ENCODE measurements at regions not wholly inside any gene's neighbourhood (a gene's known extent, or its start where the extent isn't known, plus 50 kb on each side); places are given as distances from the start of the nearest gene placed in this dataset.
A peak's percentile ranks its signal among the peaks of the same experiment; 100 is the strongest.

DNA sequence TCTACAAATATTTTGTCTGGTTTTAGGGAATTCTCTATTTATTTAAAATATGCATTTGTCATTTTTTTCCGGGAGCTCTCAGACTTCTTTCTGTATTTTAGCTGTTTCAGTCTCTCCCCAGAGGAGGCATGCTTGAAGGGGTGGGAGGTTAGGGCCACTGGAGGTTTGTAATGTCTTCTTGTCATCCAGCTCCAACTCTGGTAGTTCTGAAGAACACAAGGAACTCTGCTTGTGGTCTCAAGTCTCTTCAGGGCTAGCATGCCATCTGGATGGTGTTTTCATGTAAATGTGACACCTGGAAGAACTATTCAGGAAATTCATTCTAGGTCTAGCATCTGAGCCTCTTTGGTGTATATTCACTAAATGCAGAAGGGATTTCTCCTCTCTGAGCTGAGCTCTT is 518.4 kb upstream of the DCC start:
- DNase-seq, result no peak
- no peak for TF ChIP-seq GATA1 (IDR thresholded peaks at IDR 0.05; ENCODE audit: low read depth, low read length)
- TF ChIP-seq POLR2A (IDR thresholded peaks at IDR 0.05; ENCODE audit: low read length), result no peak

DNA sequence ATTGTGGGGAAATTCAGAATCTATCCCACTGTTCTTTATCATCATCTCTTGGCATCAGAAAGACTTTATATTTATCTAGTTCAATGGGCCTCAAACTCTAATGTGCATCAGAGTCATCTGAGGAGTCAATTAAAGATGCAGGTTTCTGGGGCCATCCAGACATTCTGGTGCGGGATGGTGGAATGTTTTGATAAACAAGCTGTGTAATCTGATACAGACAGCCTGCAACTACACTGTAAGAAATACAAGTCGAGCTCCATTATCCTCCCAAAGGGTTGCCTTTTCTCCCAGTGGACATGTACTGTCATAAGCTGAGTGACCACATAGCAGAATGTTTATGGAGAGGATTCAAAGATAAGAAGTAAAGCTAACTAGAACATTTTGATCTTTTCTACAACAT is 515.3 kb upstream of the DCC start:
- DNase-seq, result no peak

DNA sequence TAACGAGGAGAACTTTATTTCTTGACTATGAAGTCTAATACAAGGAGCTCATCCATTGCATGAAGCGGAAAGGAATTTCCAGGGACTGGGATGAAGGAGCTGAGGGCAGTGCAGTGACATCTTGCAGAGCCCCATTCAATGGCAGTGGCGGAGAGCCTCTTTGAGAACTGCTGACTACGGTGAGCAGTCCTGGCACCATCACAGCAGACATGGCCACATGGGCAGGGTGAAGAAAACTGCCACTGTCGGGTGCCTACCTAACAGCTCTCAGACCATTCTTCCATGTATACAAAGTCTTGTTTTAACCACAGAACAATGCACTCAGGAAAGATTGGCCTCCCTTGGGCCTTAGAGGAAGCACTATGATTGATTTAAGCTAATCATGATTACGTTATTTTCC is 506.1 kb upstream of the DCC start:
- no peak for TF ChIP-seq POLR2A (IDR thresholded peaks at IDR 0.05; ENCODE audit: low read length)
- TF ChIP-seq GATA1 (IDR thresholded peaks at IDR 0.05; ENCODE audit: low read depth, low read length), result no peak
- DNase-seq, result no peak

More for the DNA sequence above, 515.3 kb upstream of the DCC start:
- TF ChIP-seq GATA1 (IDR thresholded peaks at IDR 0.05; ENCODE audit: low read depth, low read length) (no peak), POLR2A (IDR thresholded peaks at IDR 0.05; ENCODE audit: low read length) (no peak)

DNA sequence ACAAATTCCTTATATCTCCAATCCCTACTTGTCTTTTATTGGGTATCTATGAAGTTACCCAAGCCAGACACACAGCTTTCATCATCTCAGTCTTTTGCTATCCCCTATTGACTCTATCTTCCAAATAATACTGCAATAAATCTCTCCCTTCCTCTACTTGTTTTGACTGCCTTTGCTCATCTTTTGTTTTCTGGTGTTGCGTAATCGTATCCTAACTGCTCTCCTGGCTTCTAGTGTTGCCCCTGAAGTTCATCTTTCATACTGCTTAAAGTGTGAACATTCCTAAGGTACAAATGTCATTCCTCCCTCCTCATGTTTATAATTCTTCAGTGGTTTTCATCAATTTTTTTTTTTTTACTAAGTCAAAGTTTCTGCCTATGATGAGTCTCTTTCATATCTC is 491.3 kb upstream of the DCC start:
- no peak for TF ChIP-seq GATA1 (IDR thresholded peaks at IDR 0.05; ENCODE audit: low read depth, low read length)
- no peak for TF ChIP-seq POLR2A (IDR thresholded peaks at IDR 0.05; ENCODE audit: low read length)
- no peak for DNase-seq

DNA sequence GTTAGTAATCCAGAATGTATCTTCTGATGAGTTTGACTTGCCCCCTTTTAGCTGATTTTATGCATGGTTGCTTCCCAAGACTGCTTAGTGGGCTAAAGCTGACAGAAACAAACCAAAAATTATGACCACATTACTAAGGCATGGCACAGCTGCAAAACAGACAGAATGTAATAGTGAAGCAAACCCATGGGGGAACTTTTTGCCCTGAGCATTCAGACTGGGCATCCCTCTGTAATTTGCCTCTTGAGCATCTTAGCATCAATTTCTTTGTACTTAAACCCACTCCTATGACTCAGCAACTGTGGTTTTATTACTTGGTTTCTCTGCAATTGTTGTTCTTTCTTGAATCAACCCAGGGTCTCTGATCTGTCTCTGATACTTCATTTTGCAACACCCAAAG is 487.3 kb upstream of the DCC start:
- no peak for TF ChIP-seq POLR2A (IDR thresholded peaks at IDR 0.05; ENCODE audit: low read length)
- TF ChIP-seq GATA1 (IDR thresholded peaks at IDR 0.05; ENCODE audit: low read depth, low read length), result no peak
- no peak for DNase-seq

DNA sequence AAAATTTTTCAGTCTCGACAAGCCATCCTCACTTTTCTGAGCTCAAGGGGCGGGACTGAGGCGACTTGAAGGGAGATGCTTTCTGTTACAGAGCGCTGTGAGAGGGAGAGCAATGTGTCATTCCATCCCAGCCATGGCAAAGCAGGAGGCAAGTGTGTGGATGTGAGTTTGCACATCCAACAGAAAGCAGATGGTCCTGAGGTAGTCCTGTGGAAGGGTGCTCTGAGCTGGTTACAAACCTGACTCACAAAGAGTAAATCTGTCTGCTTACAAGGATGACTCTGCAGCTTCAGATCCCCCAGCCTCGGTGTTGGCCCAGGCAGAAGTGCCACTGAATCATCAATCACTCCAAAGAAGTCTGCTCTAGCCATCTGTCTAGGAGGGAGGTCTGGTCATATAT is 482.0 kb upstream of the DCC start:
- no peak for DNase-seq
- TF ChIP-seq GATA1 (IDR thresholded peaks at IDR 0.05; ENCODE audit: low read depth, low read length) (no peak), POLR2A (IDR thresholded peaks at IDR 0.05; ENCODE audit: low read length) (no peak)

DNA sequence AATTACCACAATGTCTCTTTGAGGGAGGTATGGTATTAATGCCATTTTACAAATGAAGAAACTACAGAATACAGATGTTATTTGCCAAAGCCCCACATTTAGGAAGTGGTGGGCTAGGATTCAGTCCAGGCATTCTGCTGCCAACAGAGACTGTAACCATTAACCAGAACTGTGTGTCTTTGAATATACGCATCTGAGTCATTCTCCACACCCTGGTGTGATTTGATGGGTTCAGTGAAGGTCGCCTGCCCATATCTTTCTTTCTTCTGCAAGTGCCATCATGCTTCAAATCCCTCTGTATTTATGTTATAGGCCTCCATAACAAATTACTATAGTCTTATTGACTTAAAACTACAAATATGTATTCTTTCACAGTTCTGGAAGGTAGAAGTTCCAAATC is 479.0 kb upstream of the DCC start:
- TF ChIP-seq GATA1 (IDR thresholded peaks at IDR 0.05; ENCODE audit: low read depth, low read length) (no peak), POLR2A (IDR thresholded peaks at IDR 0.05; ENCODE audit: low read length) (no peak)
- DNase-seq, result no peak

DNA sequence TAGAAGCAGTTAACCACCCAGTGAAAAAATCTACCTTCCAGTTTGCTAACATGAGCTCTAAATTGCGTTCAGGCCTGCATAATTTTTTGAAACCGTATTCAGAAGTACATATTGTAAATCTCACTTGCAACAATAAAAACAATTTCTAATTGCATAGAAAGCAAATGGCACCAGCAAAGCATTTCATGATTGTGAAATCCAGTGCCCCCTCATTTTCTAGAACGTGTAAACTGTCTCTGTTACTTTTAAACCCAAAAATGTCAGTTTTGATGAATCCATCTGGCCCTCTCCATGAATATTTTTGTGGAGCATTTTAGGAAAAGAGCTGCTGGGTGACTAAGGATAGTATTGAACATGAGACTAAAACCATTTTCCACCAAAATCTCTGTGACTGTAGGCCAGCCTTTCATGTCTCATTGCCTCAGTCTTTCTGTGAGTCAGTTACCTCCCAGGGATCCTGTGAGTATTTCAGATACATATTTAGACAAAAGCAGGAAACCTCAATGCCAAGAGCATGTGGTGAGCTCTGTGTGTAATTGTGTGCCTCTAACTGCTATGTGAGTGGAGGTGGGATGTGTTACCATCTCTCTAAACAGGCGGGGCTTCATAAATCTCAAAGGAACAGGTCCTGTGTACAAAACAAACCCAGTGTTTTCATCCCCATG is 477.8 kb upstream of the DCC start:
- no peak for TF ChIP-seq POLR2A (IDR thresholded peaks at IDR 0.05; ENCODE audit: low read length)
- TF ChIP-seq GATA1 (IDR thresholded peaks at IDR 0.05; ENCODE audit: low read depth, low read length), result no peak

DNA sequence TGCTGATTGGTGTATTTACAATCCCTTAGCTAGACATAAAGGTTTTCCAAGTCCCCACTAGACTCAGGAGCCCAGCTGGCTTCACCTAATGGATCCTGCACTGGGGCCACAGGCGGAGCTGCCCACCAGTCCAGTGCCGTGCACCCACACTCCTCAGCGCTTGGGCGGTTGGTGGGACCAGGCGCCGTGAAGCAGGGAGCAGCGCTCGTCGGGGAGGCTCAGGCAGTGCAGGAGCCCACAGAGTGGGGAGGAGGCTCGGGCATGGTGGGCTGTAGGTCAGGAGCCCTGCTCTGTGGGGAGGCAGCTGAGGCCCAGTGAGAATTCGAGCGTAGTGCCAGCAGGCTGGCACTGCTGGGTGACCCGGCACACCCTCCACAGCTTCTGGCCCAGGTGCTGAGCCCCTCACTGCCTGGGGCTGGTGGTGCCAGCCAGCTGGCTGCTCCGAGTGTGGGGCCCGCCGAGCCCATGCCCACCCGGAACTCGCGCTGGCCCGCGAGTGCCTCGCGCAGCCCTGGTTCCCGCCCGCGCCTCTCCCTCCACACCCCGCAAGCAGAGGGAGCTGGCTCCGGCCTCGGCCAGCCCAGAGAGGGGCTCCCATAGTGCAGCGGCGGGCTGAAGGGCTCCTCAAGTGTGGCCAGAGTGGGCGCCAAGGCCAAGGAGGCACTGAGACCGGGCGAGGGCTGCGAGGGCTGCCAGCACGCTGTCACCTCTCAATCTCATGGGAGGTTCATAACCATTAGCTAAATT is 475.6 kb upstream of the DCC start:
- DNase-seq, result no peak
- no peak for TF ChIP-seq POLR2A (IDR thresholded peaks at IDR 0.05; ENCODE audit: low read length)
- no peak for TF ChIP-seq GATA1 (IDR thresholded peaks at IDR 0.05; ENCODE audit: low read depth, low read length)

More for the DNA sequence above, 477.8 kb upstream of the DCC start:
- DNase-seq, result no peak

DNA sequence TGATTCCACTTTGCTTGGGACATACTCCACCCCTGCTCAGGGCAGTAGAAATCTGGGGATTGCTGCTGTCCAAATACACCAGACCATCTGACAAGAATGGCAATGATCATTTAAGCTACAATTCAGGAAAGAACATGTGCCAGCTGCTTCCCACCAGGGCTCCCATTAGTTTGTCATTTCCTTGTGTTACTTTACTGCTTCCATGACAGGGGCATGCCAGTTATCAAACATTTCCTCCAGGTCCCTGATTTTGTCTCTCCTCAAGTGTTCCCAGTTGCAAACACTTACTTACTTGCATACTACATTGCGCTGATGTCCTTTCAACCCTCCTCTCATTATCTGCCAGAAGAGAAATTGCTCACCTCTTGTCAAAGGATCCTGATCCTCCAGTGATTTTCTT is 474.5 kb upstream of the DCC start:
- no peak for DNase-seq
- no peak for TF ChIP-seq POLR2A (IDR thresholded peaks at IDR 0.05; ENCODE audit: low read length)
- TF ChIP-seq GATA1 (IDR thresholded peaks at IDR 0.05; ENCODE audit: low read depth, low read length), result no peak

DNA sequence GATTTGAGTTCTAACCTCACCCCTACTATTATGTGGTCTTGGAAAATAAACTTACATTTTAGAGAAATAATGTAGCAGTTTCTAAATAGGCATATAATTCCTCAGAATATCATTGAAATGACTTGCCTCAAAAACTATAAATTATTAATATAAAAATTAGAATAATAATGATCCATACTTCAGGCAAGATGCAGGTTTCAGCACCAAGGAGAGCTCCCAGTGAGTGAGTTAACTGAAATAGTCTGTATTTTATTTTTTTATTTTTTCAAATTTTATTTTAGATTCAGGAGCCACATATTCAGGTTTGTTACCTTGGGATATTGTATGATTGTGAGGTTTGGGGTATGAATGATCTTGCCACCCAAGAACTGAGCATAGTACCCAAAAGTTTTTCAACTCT is 472.2 kb upstream of the DCC start:
- no peak for TF ChIP-seq POLR2A (IDR thresholded peaks at IDR 0.05; ENCODE audit: low read length)
- no peak for TF ChIP-seq GATA1 (IDR thresholded peaks at IDR 0.05; ENCODE audit: low read depth, low read length)
- peak; percentile 13 to 20 for DNase-seq

DNA sequence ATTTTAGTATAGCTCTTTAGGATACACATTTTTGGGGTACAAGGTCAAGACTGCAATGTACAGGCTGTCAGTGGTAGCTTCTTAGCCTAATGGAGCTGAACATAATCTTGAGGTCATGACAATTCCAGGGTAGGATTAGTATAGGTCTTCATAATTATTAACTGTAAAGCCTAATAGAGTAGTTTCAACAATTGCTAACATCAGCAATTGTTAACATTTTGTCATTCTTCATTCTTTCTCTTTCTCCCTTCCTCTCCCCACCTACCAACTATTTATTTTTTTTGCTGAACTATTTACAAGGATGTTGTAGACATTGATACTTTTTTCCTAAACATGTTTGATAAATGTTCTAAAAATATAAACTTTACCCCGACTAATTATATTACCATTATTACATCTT is 461.3 kb upstream of the DCC start:
- TF ChIP-seq POLR2A (IDR thresholded peaks at IDR 0.05; ENCODE audit: low read length), result no peak
- no peak for TF ChIP-seq GATA1 (IDR thresholded peaks at IDR 0.05; ENCODE audit: low read depth, low read length)

DNA sequence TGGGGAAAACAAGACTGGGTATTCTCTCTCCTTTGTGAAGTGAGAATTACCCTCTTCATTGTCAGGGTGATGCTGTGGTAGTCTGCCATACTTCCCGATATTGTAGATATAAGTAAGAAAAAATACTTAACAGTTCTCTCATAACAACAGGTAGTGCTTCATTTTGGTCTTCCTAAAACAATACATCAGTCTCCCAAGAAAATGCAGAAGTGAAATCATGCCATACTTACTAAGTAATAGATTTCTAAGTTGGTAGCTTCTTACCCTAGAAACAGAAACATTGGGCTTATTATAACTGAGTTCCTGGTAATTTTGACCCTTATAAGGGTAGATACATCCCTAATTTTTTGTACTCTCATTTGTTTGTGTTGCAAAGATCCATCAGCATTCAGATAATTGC is 460.7 kb upstream of the DCC start:
- DNase-seq, result no peak
- TF ChIP-seq POLR2A (IDR thresholded peaks at IDR 0.05; ENCODE audit: low read length), result no peak
- TF ChIP-seq GATA1 (IDR thresholded peaks at IDR 0.05; ENCODE audit: low read depth, low read length), result no peak

More for the DNA sequence above, 461.3 kb upstream of the DCC start:
- DNase-seq, result no peak

DNA sequence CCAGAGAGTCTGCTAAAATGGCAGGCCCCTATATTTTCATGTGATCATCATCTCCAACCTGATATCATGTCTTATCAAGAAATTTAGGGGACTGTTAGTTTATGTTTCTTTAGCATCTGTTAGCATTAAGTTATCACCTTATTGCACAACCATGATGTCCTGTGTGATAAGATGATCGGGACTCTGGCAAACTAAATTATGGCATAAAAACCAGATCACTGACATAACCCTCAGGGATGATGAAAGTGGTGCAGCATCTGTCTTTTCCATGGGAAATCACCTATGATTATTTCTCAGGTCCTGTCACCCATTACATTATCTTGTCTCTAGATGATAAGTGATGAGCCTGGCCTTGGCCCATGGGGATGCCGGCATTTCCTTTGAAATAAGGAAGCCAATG is 458.6 kb upstream of the DCC start:
- no peak for DNase-seq
- TF ChIP-seq POLR2A (IDR thresholded peaks at IDR 0.05; ENCODE audit: low read length), result no peak
- no peak for TF ChIP-seq GATA1 (IDR thresholded peaks at IDR 0.05; ENCODE audit: low read depth, low read length)

DNA sequence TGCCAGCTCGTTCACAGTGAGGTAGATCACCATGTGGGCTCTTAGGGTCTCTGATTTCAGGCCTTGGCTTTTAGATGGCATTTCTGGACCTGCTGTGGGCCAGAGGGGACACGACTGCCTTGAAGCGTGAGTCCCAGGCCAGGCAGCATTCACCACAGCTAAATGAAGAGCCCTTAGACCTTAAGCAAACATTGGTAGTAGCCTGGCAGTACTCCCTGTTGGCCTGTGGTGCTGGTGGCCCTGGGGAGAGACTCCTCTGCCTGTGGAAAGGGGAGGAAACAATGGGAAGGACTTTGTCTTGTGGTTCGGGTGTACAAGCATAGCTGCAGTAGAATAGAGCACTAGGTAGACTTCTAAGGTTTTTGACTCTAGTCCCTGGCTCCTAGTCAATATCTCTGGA is 456.0 kb upstream of the DCC start:
- TF ChIP-seq POLR2A (IDR thresholded peaks at IDR 0.05; ENCODE audit: low read length) (no peak), GATA1 (IDR thresholded peaks at IDR 0.05; ENCODE audit: low read depth, low read length) (no peak)
- DNase-seq, result no peak
